ENCODE measurements at regions not wholly inside any gene's neighbourhood (a gene's known extent, or its start where the extent isn't known, plus 50 kb on each side); places are given as distances from the start of the nearest gene placed in this dataset.

GRCh38 chr15:35166730-35167359 is 81.8 kb upstream of the NANOGP8 start (continued):
- TF ChIP-seq ATF3 (IDR thresholded peaks at IDR 0.05) (peak; percentile 69), ATF3 (CRISPR knock-in tag; conservative IDR thresholded peaks at IDR 0.05) (no peak), DMBX1 (CRISPR knock-in tag; IDR thresholded peaks at IDR 0.05; ENCODE audit: borderline replicate concordance) (peak; percentile 73), PTTG1 (tag; IDR thresholded peaks at IDR 0.05; ENCODE audit: low read depth) (no peak), SAFB2 (IDR thresholded peaks at IDR 0.05; ENCODE audit: borderline replicate concordance, low read depth, low read length, severe bottlenecking) (no peak), CEBPZ (IDR thresholded peaks at IDR 0.05; ENCODE audit: borderline replicate concordance, low read depth, low read length) (no peak), CREBBP (IDR thresholded peaks at IDR 0.05; ENCODE audit: low read depth, low read length) (no peak), LARP7 (IDR thresholded peaks at IDR 0.05) (no peak), MEF2D (tag; conservative IDR thresholded peaks at IDR 0.05; ENCODE audit: low read depth) (no peak; the same call in 1 of the 2 replicates), SMARCA5 (IDR thresholded peaks at IDR 0.05) (no peak), BCL6 (CRISPR knock-in tag; IDR thresholded peaks at IDR 0.05) (no peak), ARID1B (IDR thresholded peaks at IDR 0.05) (peak; percentile 99), ZNF407 (IDR thresholded peaks at IDR 0.05; ENCODE audit: low read depth) (no peak)
- TF ChIP-seq, protein P1, sequence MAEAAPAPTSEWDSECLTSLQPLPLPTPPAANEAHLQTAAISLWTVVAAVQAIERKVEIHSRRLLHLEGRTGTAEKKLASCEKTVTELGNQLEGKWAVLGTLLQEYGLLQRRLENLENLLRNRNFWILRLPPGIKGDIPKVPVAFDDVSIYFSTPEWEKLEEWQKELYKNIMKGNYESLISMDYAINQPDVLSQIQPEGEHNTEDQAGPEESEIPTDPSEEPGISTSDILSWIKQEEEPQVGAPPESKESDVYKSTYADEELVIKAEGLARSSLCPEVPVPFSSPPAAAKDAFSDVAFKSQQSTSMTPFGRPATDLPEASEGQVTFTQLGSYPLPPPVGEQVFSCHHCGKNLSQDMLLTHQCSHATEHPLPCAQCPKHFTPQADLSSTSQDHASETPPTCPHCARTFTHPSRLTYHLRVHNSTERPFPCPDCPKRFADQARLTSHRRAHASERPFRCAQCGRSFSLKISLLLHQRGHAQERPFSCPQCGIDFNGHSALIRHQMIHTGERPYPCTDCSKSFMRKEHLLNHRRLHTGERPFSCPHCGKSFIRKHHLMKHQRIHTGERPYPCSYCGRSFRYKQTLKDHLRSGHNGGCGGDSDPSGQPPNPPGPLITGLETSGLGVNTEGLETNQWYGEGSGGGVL (CRISPR knock-in tag; IDR thresholded peaks at IDR 0.05): no peak
